ENCODE measurements at regions not wholly inside any gene's neighbourhood (a gene's known extent, or its start where the extent isn't known, plus 50 kb on each side); places are given as distances from the start of the nearest gene placed in this dataset.

DNA sequence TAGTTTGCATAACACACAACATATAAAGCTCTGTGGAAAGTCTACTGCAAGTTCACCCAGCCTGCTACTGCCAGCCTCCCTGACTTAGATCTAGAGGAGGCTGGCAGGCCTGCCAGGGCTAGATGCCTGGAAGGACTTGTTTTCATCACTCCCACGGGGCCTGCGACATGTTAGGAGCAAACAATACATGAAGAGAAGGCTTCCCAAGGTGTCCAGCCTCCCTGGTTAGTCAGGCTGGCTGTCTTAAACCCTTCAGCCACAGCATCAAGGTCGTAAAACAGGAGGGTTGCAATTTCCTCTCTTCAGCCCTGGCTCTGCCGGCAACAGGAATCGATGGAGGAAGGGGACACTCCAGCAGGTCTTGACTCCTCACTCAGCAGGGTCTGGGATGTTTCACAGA, 104.5 kb downstream of the NGF start:
- no peaks in the 10 kb centered on the region for H3K27me3 ChIP-seq (ENCODE audit: control insufficient read depth in 2 of 2, insufficient read depth in 1 of 2, low read length in 1 of 2)
- H3K9me3 ChIP-seq (ENCODE audit: control insufficient read depth in 2 of 2, insufficient read depth in 1 of 2, low read length in 1 of 2) = no peaks in the 10 kb centered on the region
- 72% methylated on average over 5 of the region's 5 CpGs for WGBS
- no peaks in the 10 kb centered on the region for H3K4me1 ChIP-seq (ENCODE audit: control insufficient read depth in 2 of 2, insufficient read depth in 2 of 2, low read length in 2 of 2)
- no peak overlapping the region for H3K4me3 ChIP-seq (ENCODE audit: low read length in 2 of 2)
- H3K36me3 ChIP-seq (ENCODE audit: control insufficient read depth in 2 of 2, insufficient read depth in 2 of 2, low read length in 1 of 2) = no peaks in the 10 kb centered on the region
- H3K27ac ChIP-seq (ENCODE audit: low read depth in 1 of 2, low read length in 1 of 2) = no peak overlapping the region
- DNase-seq (ENCODE audit: low read depth in 6 of 9, low spot score in 9 of 9) = no peak

DNA sequence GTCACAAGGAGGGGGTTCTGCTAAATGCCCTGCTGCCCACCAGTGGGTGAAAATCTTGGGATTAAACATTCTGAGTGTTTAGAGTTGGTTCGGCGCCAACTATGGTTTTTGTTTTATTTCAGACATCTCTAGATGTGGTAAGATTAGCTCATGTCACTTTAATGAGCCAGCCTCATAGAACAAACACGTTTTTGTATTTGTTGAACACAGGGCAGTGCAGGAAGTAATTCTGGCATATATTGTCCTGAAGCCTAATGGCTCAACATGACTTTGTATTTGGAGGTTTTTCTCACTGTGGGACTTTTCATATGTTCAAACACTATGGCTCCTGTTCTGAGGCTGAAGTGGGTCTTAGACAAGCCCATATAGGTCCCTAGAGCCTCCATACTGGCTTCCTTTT, 107.8 kb downstream of the NGF start:
- Histone ChIP-seq H3K4me1 (ENCODE audit: control insufficient read depth in 2 of 2, insufficient read depth in 2 of 2, low read length in 2 of 2) (no peaks in the 10 kb centered on the region), H3K9me3 (ENCODE audit: control insufficient read depth in 2 of 2, insufficient read depth in 1 of 2, low read length in 1 of 2) (no peaks in the 10 kb centered on the region), H3K4me3 (ENCODE audit: low read length in 2 of 2) (no peak overlapping the region), H3K27ac (ENCODE audit: low read depth in 1 of 2, low read length in 1 of 2) (no peak overlapping the region), H3K27me3 (ENCODE audit: control insufficient read depth in 2 of 2, insufficient read depth in 1 of 2, low read length in 1 of 2) (no peaks in the 10 kb centered on the region), H3K36me3 (ENCODE audit: control insufficient read depth in 2 of 2, insufficient read depth in 2 of 2, low read length in 1 of 2) (no peaks in the 10 kb centered on the region)
- WGBS = 66% methylated on average over 3 of the region's 3 CpGs
- DNase-seq (ENCODE audit: low read depth in 6 of 9, low spot score in 9 of 9) = no peak

- no peak for DNase-seq (ENCODE audit: low read depth in 6 of 9, low spot score in 9 of 9)
- H3K27me3 ChIP-seq (ENCODE audit: control insufficient read depth in 2 of 2, insufficient read depth in 1 of 2, low read length in 1 of 2) = no peaks in the 10 kb centered on the region
- no peak overlapping the region for H3K27ac ChIP-seq (ENCODE audit: low read depth in 1 of 2, low read length in 1 of 2)
- H3K9me3 ChIP-seq (ENCODE audit: control insufficient read depth in 2 of 2, insufficient read depth in 1 of 2, low read length in 1 of 2) = no peaks in the 10 kb centered on the region
- H3K36me3 ChIP-seq (ENCODE audit: control insufficient read depth in 2 of 2, insufficient read depth in 2 of 2, low read length in 1 of 2) = no peaks in the 10 kb centered on the region
- 89% methylated on average over 1 of the region's 1 CpG for WGBS
- H3K4me1 ChIP-seq (ENCODE audit: control insufficient read depth in 2 of 2, insufficient read depth in 2 of 2, low read length in 2 of 2) = no peaks in the 10 kb centered on the region
- no peak overlapping the region for H3K4me3 ChIP-seq (ENCODE audit: low read length in 2 of 2)
These were observed 109.0 kb downstream of the NGF start for GRCh38 chr1:115229016-115229415.

GRCh38 chr1:115228191-115228590, 109.9 kb downstream of the NGF start:
- WGBS = 95% methylated on average over 4 of the region's 4 CpGs
- Histone ChIP-seq H3K27ac (ENCODE audit: low read depth in 1 of 2, low read length in 1 of 2) (no peak overlapping the region), H3K36me3 (ENCODE audit: control insufficient read depth in 2 of 2, insufficient read depth in 2 of 2, low read length in 1 of 2) (no peaks in the 10 kb centered on the region), H3K9me3 (ENCODE audit: control insufficient read depth in 2 of 2, insufficient read depth in 1 of 2, low read length in 1 of 2) (no peaks in the 10 kb centered on the region), H3K4me3 (ENCODE audit: low read length in 2 of 2) (no peak overlapping the region), H3K4me1 (ENCODE audit: control insufficient read depth in 2 of 2, insufficient read depth in 2 of 2, low read length in 2 of 2) (no peaks in the 10 kb centered on the region), H3K27me3 (ENCODE audit: control insufficient read depth in 2 of 2, insufficient read depth in 1 of 2, low read length in 1 of 2) (no peaks in the 10 kb centered on the region)
- no peak for DNase-seq (ENCODE audit: low read depth in 6 of 9, low spot score in 9 of 9)

- H3K4me3 ChIP-seq (ENCODE audit: low read length in 2 of 2) = no peak overlapping the region
- H3K27me3 ChIP-seq (ENCODE audit: control insufficient read depth in 2 of 2, insufficient read depth in 1 of 2, low read length in 1 of 2) = no peaks in the 10 kb centered on the region
- WGBS = 95% methylated on average over 8 of the region's 8 CpGs
- no peak overlapping the region for H3K27ac ChIP-seq (ENCODE audit: low read depth in 1 of 2, low read length in 1 of 2)
- no peak for DNase-seq (ENCODE audit: low read depth in 6 of 9, low spot score in 9 of 9)
- no peaks in the 10 kb centered on the region for H3K9me3 ChIP-seq (ENCODE audit: control insufficient read depth in 2 of 2, insufficient read depth in 1 of 2, low read length in 1 of 2)
- no peaks in the 10 kb centered on the region for H3K4me1 ChIP-seq (ENCODE audit: control insufficient read depth in 2 of 2, insufficient read depth in 2 of 2, low read length in 2 of 2)
- H3K36me3 ChIP-seq (ENCODE audit: control insufficient read depth in 2 of 2, insufficient read depth in 2 of 2, low read length in 1 of 2) = no peaks in the 10 kb centered on the region
These were observed 110.5 kb downstream of the NGF start for GRCh38 chr1:115227346-115228082.

DNA sequence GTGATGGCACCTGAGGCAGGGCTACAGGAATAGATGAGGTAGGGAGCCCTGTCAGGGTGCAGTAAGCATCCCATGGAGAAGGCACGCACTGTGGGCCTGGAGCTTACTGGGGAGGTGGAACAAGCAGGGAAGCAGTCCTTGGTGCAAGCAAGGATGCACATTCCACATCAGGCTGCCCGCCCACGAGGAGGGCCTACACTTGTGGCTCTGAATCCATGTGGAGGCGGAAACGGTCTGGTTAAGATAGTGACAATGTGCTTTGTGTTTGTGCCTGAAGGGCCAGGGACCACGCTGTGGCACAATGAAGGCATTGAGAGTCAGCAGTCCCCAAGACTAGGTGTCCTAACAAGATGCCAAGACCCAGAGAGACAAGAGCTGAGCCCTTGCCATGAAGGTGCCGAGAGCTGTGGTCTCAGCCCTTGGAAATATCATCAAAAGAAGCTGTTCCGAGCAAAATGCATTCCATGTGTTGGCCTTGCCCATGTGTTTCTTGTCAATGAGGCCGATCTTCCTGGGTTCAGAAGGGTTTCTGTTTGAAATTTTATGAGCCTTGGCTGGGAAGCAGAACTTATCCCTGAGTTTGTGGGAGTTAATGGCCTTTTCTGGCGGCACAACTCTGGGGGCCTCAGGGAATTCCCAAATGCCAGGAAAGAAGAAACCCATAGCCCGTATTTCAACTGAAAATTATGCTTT, 111.9 kb downstream of the NGF start:
- Histone ChIP-seq H3K9me3 (ENCODE audit: control insufficient read depth in 2 of 2, insufficient read depth in 1 of 2, low read length in 1 of 2) (no peaks in the 10 kb centered on the region), H3K4me1 (ENCODE audit: control insufficient read depth in 2 of 2, insufficient read depth in 2 of 2, low read length in 2 of 2) (no peaks in the 10 kb centered on the region), H3K27ac (ENCODE audit: low read depth in 1 of 2, low read length in 1 of 2) (no peak overlapping the region), H3K36me3 (ENCODE audit: control insufficient read depth in 2 of 2, insufficient read depth in 2 of 2, low read length in 1 of 2) (no peaks in the 10 kb centered on the region), H3K27me3 (ENCODE audit: control insufficient read depth in 2 of 2, insufficient read depth in 1 of 2, low read length in 1 of 2) (no peaks in the 10 kb centered on the region), H3K4me3 (ENCODE audit: low read length in 2 of 2) (no peak overlapping the region)
- no peak for DNase-seq (ENCODE audit: low read depth in 6 of 9, low spot score in 9 of 9)
- WGBS = 93% methylated on average over 11 of the region's 11 CpGs

- H3K27me3 ChIP-seq (ENCODE audit: control insufficient read depth in 2 of 2, insufficient read depth in 1 of 2, low read length in 1 of 2) = no peaks in the 10 kb centered on the region
- H3K9me3 ChIP-seq (ENCODE audit: control insufficient read depth in 2 of 2, insufficient read depth in 1 of 2, low read length in 1 of 2) = no peaks in the 10 kb centered on the region
- H3K4me1 ChIP-seq (ENCODE audit: control insufficient read depth in 2 of 2, insufficient read depth in 2 of 2, low read length in 2 of 2) = no peaks in the 10 kb centered on the region
- no peak overlapping the region for H3K27ac ChIP-seq (ENCODE audit: low read depth in 1 of 2, low read length in 1 of 2)
- no peak overlapping the region for H3K4me3 ChIP-seq (ENCODE audit: low read length in 2 of 2)
- DNase-seq (ENCODE audit: low read depth in 6 of 9, low spot score in 9 of 9) = no peak
- H3K36me3 ChIP-seq (ENCODE audit: control insufficient read depth in 2 of 2, insufficient read depth in 2 of 2, low read length in 1 of 2) = no peaks in the 10 kb centered on the region
- WGBS = 97% methylated on average over 2 of the region's 2 CpGs
These were observed 113.4 kb downstream of the NGF start for GRCh38 chr1:115224636-115225035.

DNA sequence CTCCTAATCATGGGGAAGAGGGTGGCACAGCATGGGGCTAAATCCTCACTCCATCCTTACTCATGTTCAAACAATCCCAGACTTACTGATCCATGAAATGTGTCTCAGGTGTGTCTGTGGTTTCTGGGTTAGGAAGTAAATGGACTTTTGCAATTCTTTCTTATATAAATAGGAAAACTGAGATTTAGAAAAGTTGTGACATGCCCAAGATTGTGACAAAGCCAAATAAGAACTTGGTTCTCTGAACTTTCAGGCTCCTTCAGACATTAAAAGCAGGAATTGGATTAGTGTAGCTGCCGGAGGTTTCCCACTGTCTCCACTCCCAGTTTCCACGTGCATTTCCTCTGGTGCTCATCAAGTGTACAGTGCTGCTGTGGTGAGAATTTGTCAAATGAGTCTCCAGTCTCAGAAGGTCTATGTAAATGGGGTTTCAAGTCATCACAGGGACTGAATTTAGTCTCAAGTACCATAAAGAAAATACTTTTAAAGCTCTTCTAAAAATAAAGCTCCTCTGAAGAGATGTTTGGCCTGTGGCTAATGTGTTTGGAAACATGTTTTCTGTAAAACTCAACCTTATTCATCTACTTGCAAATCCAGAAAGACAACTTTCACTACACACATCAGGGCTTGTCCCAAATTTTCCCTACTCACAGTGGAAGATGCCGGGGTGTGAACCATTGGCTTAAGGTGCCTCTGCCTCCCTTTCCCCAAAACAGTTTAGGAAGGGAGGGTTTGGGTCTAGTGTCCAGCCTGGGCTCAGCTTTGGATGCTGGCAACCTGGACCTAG, 115.2 kb downstream of the NGF start:
- 87% methylated on average over 3 of the region's 3 CpGs for WGBS
- Histone ChIP-seq H3K36me3 (ENCODE audit: control insufficient read depth in 2 of 2, insufficient read depth in 2 of 2, low read length in 1 of 2) (no peaks in the 10 kb centered on the region), H3K27ac (ENCODE audit: low read depth in 1 of 2, low read length in 1 of 2) (no peak overlapping the region), H3K4me3 (ENCODE audit: low read length in 2 of 2) (no peak overlapping the region), H3K4me1 (ENCODE audit: control insufficient read depth in 2 of 2, insufficient read depth in 2 of 2, low read length in 2 of 2) (no peaks in the 10 kb centered on the region), H3K9me3 (ENCODE audit: control insufficient read depth in 2 of 2, insufficient read depth in 1 of 2, low read length in 1 of 2) (no peaks in the 10 kb centered on the region), H3K27me3 (ENCODE audit: control insufficient read depth in 2 of 2, insufficient read depth in 1 of 2, low read length in 1 of 2) (no peaks in the 10 kb centered on the region)
- DNase-seq (ENCODE audit: low read depth in 6 of 9, low spot score in 9 of 9) = no peak

Data from thymus (tissue), 11 donors.